Smooth muscle cell (in vitro differentiated cells): ENCODE measurements at regions not wholly inside any gene's neighbourhood (a gene's known extent, or its start where the extent isn't known, plus 50 kb on each side); places are given as distances from the start of the nearest gene placed in this dataset.

Experiments used
- DNase-seq: peaks from one replicate; lab custom pipeline; 2025; ENCODE audit not compliant: unreplicated experiment; lab: John Stamatoyannopoulos, UW
- H2AFZ ChIP-seq: fragments of 200-600 bp; sonication (generic); 2 replicates; pipeline ENCODE4 v1.6.0; 2016; ENCODE audit warnings: antibody characterized with exemption, low read depth, mild to moderate bottlenecking
- H3F3A ChIP-seq: fragments of 200-600 bp; sonication (generic); 2 replicates; pipeline ENCODE4 v1.6.0; 2017; ENCODE audit warnings: antibody characterized with exemption, low read depth
- H3K27ac ChIP-seq: fragments of 200-600 bp; sonication (generic); 2 replicates; pipeline ENCODE4 v1.5.1; 2016; ENCODE audit warnings: low read depth, mild to moderate bottlenecking
- H3K27me3 ChIP-seq: fragments of 200-600 bp; sonication (generic); 2 replicates; pipeline ENCODE4 v1.6.1; 2016; ENCODE audit warnings: low read depth, mild to moderate bottlenecking
- H3K36me3 ChIP-seq: fragments of 200-600 bp; sonication (generic); 2 replicates; pipeline ENCODE4 v1.5.1; 2016; ENCODE audit warnings: low read depth
- H3K4me1 ChIP-seq: fragments of 200-600 bp; sonication (generic); 2 replicates; pipeline ENCODE4 v1.5.1; 2016; ENCODE audit warnings: low read depth
- H3K4me2 ChIP-seq: fragments of 200-600 bp; sonication (generic); 2 replicates; pipeline ENCODE4 v1.6.0; 2016; ENCODE audit warnings: mild to moderate bottlenecking
- H3K4me3 ChIP-seq: fragments of 200-600 bp; sonication (generic); 2 replicates; pipeline ENCODE4 v1.5.1; 2016; ENCODE audit warnings: mild to moderate bottlenecking
- H3K79me2 ChIP-seq: fragments of 200-600 bp; sonication (generic); 2 replicates; pipeline ENCODE4 v1.6.0; 2016; ENCODE audit warnings: low read depth, mild to moderate bottlenecking
- H3K9ac ChIP-seq: fragments of 200-600 bp; sonication (generic); 2 replicates; pipeline ENCODE4 v1.6.0; 2016; ENCODE audit warnings: low read depth
- H3K9me3 ChIP-seq: fragments of 200-600 bp; sonication (generic); replicated peaks from 2 replicates; pipeline ENCODE4 v1.5.1; 2016; ENCODE audit warnings: low read depth
- H4K20me1 ChIP-seq: fragments of 200-600 bp; sonication (generic); 2 replicates; pipeline ENCODE4 v1.6.0; 2016; ENCODE audit warnings: low read depth
- CTCF ChIP-seq: fragments of 200-600 bp; sonication (generic); IDR thresholded peaks from 2 replicates; pipeline ENCODE4 v1.5.1; 2017; ENCODE audit warnings: borderline replicate concordance, mild to moderate bottlenecking, antibody characterized with exemption; ENCODE audit not compliant: insufficient read depth, poor library complexity, severe bottlenecking
- WGBS: methylation state at CpG from one replicate; pipeline ENCODE4 v1.1.7; 2016; ENCODE audit warnings: low lambda C conversion rate; 5-methylcytosine and 5-hydroxymethylcytosine counted together

GRCh38 chr14:22095860-22096513, 422.4 kb upstream of the OR4E1 start:
- DNase-seq = no peak
- Histone ChIP-seq H3K4me3 (no peak overlapping the region), H3K4me1 (no peaks in the 10 kb centered on the region), H3K27ac (no peak overlapping the region), H4K20me1 (no peaks in the 10 kb centered on the region), H3K4me2 (no peak overlapping the region), H3K9me3 (no peaks in the 10 kb centered on the region), H3K36me3 (no peaks in the 10 kb centered on the region), H3K27me3 (peaks cover 3% of the 10 kb centered on the region), H3K9ac (no peak overlapping the region), H3F3A (no peaks in the 10 kb centered on the region), H3K79me2 (no peaks in the 10 kb centered on the region), H2AFZ (no peak overlapping the region)
- no peak for TF ChIP-seq CTCF
- WGBS = 86% methylated on average over 4 of the region's 4 CpGs

- H3K9me3 ChIP-seq = no peaks in the 10 kb centered on the region
- no peak overlapping the region for H3K9ac ChIP-seq
- no peak for TF ChIP-seq CTCF
- H3K79me2 ChIP-seq = no peaks in the 10 kb centered on the region
- H3F3A ChIP-seq = no peaks in the 10 kb centered on the region
- no peak overlapping the region for H3K4me3 ChIP-seq
- DNase-seq = no peak
- no peak overlapping the region for H3K27ac ChIP-seq
- H3K4me2 ChIP-seq = no peak overlapping the region
- no peaks in the 10 kb centered on the region for H4K20me1 ChIP-seq
- no peaks in the 10 kb centered on the region for H3K4me1 ChIP-seq
- no peaks in the 10 kb centered on the region for H3K27me3 ChIP-seq
- no peaks in the 10 kb centered on the region for H3K36me3 ChIP-seq
- no peak overlapping the region for H2AFZ ChIP-seq
- WGBS = 80% methylated on average over 2 of the region's 2 CpGs
Measured at GRCh38 chr14:22089940-22090339, 416.3 kb upstream of the OR4E1 start.

- H3K9ac ChIP-seq = no peak overlapping the region
- 64% methylated on average over 2 of the region's 2 CpGs for WGBS
- TF ChIP-seq CTCF = no peak
- no peaks in the 10 kb centered on the region for H3K36me3 ChIP-seq
- H3K27me3 ChIP-seq = no peaks in the 10 kb centered on the region
- no peaks in the 10 kb centered on the region for H3F3A ChIP-seq
- H3K4me3 ChIP-seq = no peak overlapping the region
- no peaks in the 10 kb centered on the region for H4K20me1 ChIP-seq
- no peaks in the 10 kb centered on the region for H3K79me2 ChIP-seq
- DNase-seq = no peak
- no peak overlapping the region for H3K27ac ChIP-seq
- no peak overlapping the region for H3K4me2 ChIP-seq
- H3K9me3 ChIP-seq = no peaks in the 10 kb centered on the region
- no peaks in the 10 kb centered on the region for H3K4me1 ChIP-seq
- no peak overlapping the region for H2AFZ ChIP-seq
Measured at GRCh38 chr14:22088614-22089342, 415.2 kb upstream of the OR4E1 start.
